K562 (cell line): ENCODE measurements at regions not wholly inside any gene's neighbourhood (a gene's known extent, or its start where the extent isn't known, plus 50 kb on each side); places are given as distances from the start of the nearest gene placed in this dataset.

ENCODE experiments used
- ADNP ChIP-seq: fragments of 200-800 bp; sonication (Bioruptor generic); IDR thresholded peaks from 2 replicates; pipeline ENCODE4 v1.6.1; 2016; ENCODE audit warnings: missing genetic modification characterization, missing compliant biosample characterization
- BRF2 ChIP-seq: IDR thresholded peaks from 3 replicates; pipeline ENCODE4 v1.6.1; 2011; ENCODE audit warnings: borderline replicate concordance, mild to moderate bottlenecking; ENCODE audit not compliant: insufficient read length, insufficient read depth
- DMBX1 ChIP-seq: fragments of 250-450 bp; sonication (Bioruptor Pico); IDR thresholded peaks from 2 replicates; pipeline ENCODE4 v1.8.0; 2022; ENCODE audit warnings: inconsistent platforms, mild to moderate bottlenecking, moderate library complexity, borderline replicate concordance
- EGR1 ChIP-seq: fragments of 450-650 bp; conservative IDR thresholded peaks from 2 replicates; pipeline ENCODE4 v1.6.1; 2017; ENCODE audit warnings: mild to moderate bottlenecking
- EP300 ChIP-seq: IDR thresholded peaks from 2 replicates; pipeline ENCODE4 v1.6.1; 2012; ENCODE audit warnings: low read length, improper control_type of control experiment
- GABPA ChIP-seq: fragments of 200-800 bp; sonication (Bioruptor generic); conservative IDR thresholded peaks from 2 replicates; pipeline ENCODE4 v1.6.1; 2016; ENCODE audit warnings: low read depth, missing genetic modification characterization, missing compliant biosample characterization
- KDM5B ChIP-seq: fragments of 200-600 bp; sonication (generic); IDR thresholded peaks from 2 replicates; pipeline ENCODE4 v1.6.1; 2012; ENCODE audit warnings: low read depth, mild to moderate bottlenecking, moderate library complexity, low read length, control low read depth, inconsistent platforms; ENCODE audit not compliant: insufficient replicate concordance
- POLR3G ChIP-seq: IDR thresholded peaks from 2 replicates; pipeline ENCODE4 v1.6.1; 2011; ENCODE audit not compliant: insufficient read length, insufficient replicate concordance; ENCODE audit errors: extremely low read depth
- SMARCA4 ChIP-seq: fragments of 450-650 bp; IDR thresholded peaks from 2 replicates; pipeline ENCODE4 v1.6.1; 2016
- ZBTB5 ChIP-seq: fragments of 450-650 bp; IDR thresholded peaks from 2 replicates; pipeline ENCODE4 v1.6.1; 2017; ENCODE audit warnings: antibody characterized with exemption
- TF ChIP-seq, protein P1 (sequence below), 3 experiments: IDR thresholded peaks in 2 of 3; conservative IDR thresholded peaks in 1 of 3; 2 replicates each; pipeline ENCODE4 v1.5.1; 2011 to 2012; ENCODE audit warnings: low read length in 3 of 3, mild to moderate bottlenecking in 3 of 3, control low read depth in 2 of 3, improper control_type of control experiment in 1 of 3, inconsistent platforms in 1 of 3, low read depth in 1 of 3, mixed read lengths in 1 of 3, moderate library complexity in 1 of 3; ENCODE audit not compliant: insufficient read depth in 2 of 3

GRCh38 chr12:116635487-116635886 is 76.3 kb downstream of the MAP1LC3B2 start:
- TF ChIP-seq EGR1 (no peak), SMARCA4 (no peak), ADNP (no peak), POLR3G (no peak), EP300 (no peak), ZBTB5 (no peak), BRF2 (no peak), KDM5B (no peak), DMBX1 (CRISPR knock-in tag) (no peak), GABPA (tag) (no peak)
- TF ChIP-seq, protein P1, sequence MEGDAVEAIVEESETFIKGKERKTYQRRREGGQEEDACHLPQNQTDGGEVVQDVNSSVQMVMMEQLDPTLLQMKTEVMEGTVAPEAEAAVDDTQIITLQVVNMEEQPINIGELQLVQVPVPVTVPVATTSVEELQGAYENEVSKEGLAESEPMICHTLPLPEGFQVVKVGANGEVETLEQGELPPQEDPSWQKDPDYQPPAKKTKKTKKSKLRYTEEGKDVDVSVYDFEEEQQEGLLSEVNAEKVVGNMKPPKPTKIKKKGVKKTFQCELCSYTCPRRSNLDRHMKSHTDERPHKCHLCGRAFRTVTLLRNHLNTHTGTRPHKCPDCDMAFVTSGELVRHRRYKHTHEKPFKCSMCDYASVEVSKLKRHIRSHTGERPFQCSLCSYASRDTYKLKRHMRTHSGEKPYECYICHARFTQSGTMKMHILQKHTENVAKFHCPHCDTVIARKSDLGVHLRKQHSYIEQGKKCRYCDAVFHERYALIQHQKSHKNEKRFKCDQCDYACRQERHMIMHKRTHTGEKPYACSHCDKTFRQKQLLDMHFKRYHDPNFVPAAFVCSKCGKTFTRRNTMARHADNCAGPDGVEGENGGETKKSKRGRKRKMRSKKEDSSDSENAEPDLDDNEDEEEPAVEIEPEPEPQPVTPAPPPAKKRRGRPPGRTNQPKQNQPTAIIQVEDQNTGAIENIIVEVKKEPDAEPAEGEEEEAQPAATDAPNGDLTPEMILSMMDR (IDR thresholded peaks at IDR 0.05 in 2 of 3, conservative IDR thresholded peaks at IDR 0.05 in 1 of 3; ENCODE audit: insufficient read depth in 2 of 3, low read depth in 1 of 3, low read length in 3 of 3), result no peak
